GM21423 (cell line): ENCODE measurements at regions not wholly inside any gene's neighbourhood (a gene's known extent, or its start where the extent isn't known, plus 50 kb on each side); places are given as distances from the start of the nearest gene placed in this dataset.
"Not testable (repeated sequence)": the region's sequence is repeated elsewhere in the genome, so short reads cannot be mapped to it uniquely, and the experiment has no call there.

Source experiments
- ATAC-seq: cut with Tn5 transposase; IDR thresholded peaks from one replicate; pipeline ENCODE4 v1.9.1; 2021; ENCODE audit warnings: mild to moderate bottlenecking, moderate library complexity; ENCODE audit not compliant: unreplicated experiment

GRCh38 chr16:60413969-60414368 is 1622.3 kb downstream of the CDH8 start:
- ATAC-seq = no peak

- ATAC-seq = no peak
Observed at GRCh38 chr16:60407606-60408005, 1628.6 kb downstream of the CDH8 start.

- ATAC-seq = no peak
Observed at GRCh38 chr16:60407034-60407433, 1629.2 kb downstream of the CDH8 start.

GRCh38 chr16:60405286-60405685 is 1631.0 kb downstream of the CDH8 start:
- ATAC-seq = no peak

- no peak for ATAC-seq
Observed at GRCh38 chr16:60404401-60404800, 1631.8 kb downstream of the CDH8 start.

- ATAC-seq = not testable (repeated sequence)
Observed at GRCh38 chr16:60402941-60403340, 1633.3 kb downstream of the CDH8 start.

- no peak for ATAC-seq
Observed at GRCh38 chr16:60392380-60392779, 1643.9 kb downstream of the CDH8 start.

- no peak for ATAC-seq
Observed at GRCh38 chr16:60371591-60371990, 1637.5 kb upstream of the GOT2 start.

GRCh38 chr16:60367739-60368138 is 1633.6 kb upstream of the GOT2 start:
- no peak for ATAC-seq

- ATAC-seq = no peak
Observed at GRCh38 chr16:60363566-60363965, 1629.5 kb upstream of the GOT2 start.

- not testable (repeated sequence) for ATAC-seq
Observed at GRCh38 chr16:60359866-60360265, 1625.8 kb upstream of the GOT2 start.

- not testable (repeated sequence) for ATAC-seq
Observed at GRCh38 chr16:60359412-60359811, 1625.3 kb upstream of the GOT2 start.

GRCh38 chr16:60357876-60358522 is 1623.9 kb upstream of the GOT2 start:
- ATAC-seq = not testable (repeated sequence)

GRCh38 chr16:60346256-60346655 is 1612.1 kb upstream of the GOT2 start:
- no peak for ATAC-seq

- no peak for ATAC-seq
Observed at GRCh38 chr16:60337671-60338070, 1603.6 kb upstream of the GOT2 start.

- no peak for ATAC-seq
Observed at GRCh38 chr16:60331168-60331567, 1597.1 kb upstream of the GOT2 start.

- no peak for ATAC-seq
Observed at GRCh38 chr16:60329108-60329507, 1595.0 kb upstream of the GOT2 start.

GRCh38 chr16:60328152-60328551 is 1594.0 kb upstream of the GOT2 start:
- ATAC-seq = no peak

GRCh38 chr16:60318486-60318885 is 1584.4 kb upstream of the GOT2 start:
- ATAC-seq = no peak

GRCh38 chr16:60310846-60311445 is 1576.8 kb upstream of the GOT2 start:
- ATAC-seq = no peak

GRCh38 chr16:60304720-60305119 is 1570.6 kb upstream of the GOT2 start:
- ATAC-seq = no peak

GRCh38 chr16:60304066-60304465 is 1570.0 kb upstream of the GOT2 start:
- no peak for ATAC-seq

- ATAC-seq = no peak
Observed at GRCh38 chr16:60302676-60303075, 1568.6 kb upstream of the GOT2 start.
